Mesenchymal stem cell (in vitro differentiated cells and primary cell): ENCODE measurements at regions not wholly inside any gene's neighbourhood (a gene's known extent, or its start where the extent isn't known, plus 50 kb on each side); places are given as distances from the start of the nearest gene placed in this dataset.

Experiments
- DNase-seq: peaks from one replicate; pipeline ENCODE4 v3.0.0-alpha.2; 2013
- H2AFZ ChIP-seq: one replicate; pipeline ENCODE4 v1.6.1; 2013; ENCODE audit warnings: low read depth, mild to moderate bottlenecking, control low read depth, inconsistent platforms, low read length, moderate library complexity
- H2AK5ac ChIP-seq: 2 replicates; pipeline ENCODE4 v1.6.1; 2013; ENCODE audit warnings: low read length, moderate library complexity, mild to moderate bottlenecking, inconsistent platforms; ENCODE audit not compliant: severe bottlenecking
- H2BK120ac ChIP-seq: one replicate; pipeline ENCODE4 v1.6.1; 2013; ENCODE audit warnings: low read depth, mild to moderate bottlenecking, inconsistent platforms, low read length, moderate library complexity
- H2BK12ac ChIP-seq, 2 experiments: one replicate each; pipeline ENCODE4 v1.6.1; 2013; ENCODE audit warnings: inconsistent platforms in 2 of 2, low read length in 2 of 2, mild to moderate bottlenecking in 2 of 2, moderate library complexity in 2 of 2, control low read depth in 1 of 2
- H2BK15ac ChIP-seq: one replicate; pipeline ENCODE4 v1.6.1; 2013; ENCODE audit warnings: mild to moderate bottlenecking, low read depth, inconsistent platforms; ENCODE audit not compliant: poor library complexity, severe bottlenecking
- H2BK5ac ChIP-seq: 2 replicates; pipeline ENCODE4 v1.6.1; 2013; ENCODE audit warnings: low read depth, mild to moderate bottlenecking, low read length, control low read depth, inconsistent platforms; ENCODE audit not compliant: poor library complexity, severe bottlenecking
- H3K14ac ChIP-seq, 2 experiments: one replicate each; pipeline ENCODE4 v1.6.1; 2013; ENCODE audit warnings: inconsistent platforms in 2 of 2, low read length in 2 of 2, control low read depth in 1 of 2, mild to moderate bottlenecking in 1 of 2, moderate library complexity in 1 of 2
- H3K18ac ChIP-seq, 2 experiments: one replicate each; pipeline ENCODE4 v1.6.1; 2013; ENCODE audit warnings: inconsistent platforms in 2 of 2, low read length in 2 of 2, control low read depth in 1 of 2, low read depth in 1 of 2, mild to moderate bottlenecking in 1 of 2
- H3K23ac ChIP-seq, 2 experiments: one replicate each; pipeline ENCODE4 v1.6.1; 2013; ENCODE audit warnings: inconsistent platforms in 2 of 2, low read length in 2 of 2, mild to moderate bottlenecking in 2 of 2, moderate library complexity in 2 of 2, control low read depth in 1 of 2
- H3K27ac ChIP-seq: 2 replicates; pipeline ENCODE4 v1.5.1; 2013; ENCODE audit warnings: mild to moderate bottlenecking, moderate library complexity, low read length, control low read depth, inconsistent platforms; ENCODE audit not compliant: poor library complexity, severe bottlenecking
- H3K27me3 ChIP-seq, 2 experiments: 2 replicates each; pipeline versions ENCODE4 v1.6.1 to v1.7.0; 2013; ENCODE audit warnings: low read length in 2 of 2, mild to moderate bottlenecking in 2 of 2, moderate library complexity in 2 of 2, control low read depth in 1 of 2, inconsistent platforms in 1 of 2; ENCODE audit not compliant: control insufficient read depth in 1 of 2, insufficient read depth in 1 of 2
- H3K36me3 ChIP-seq, 2 experiments: 2 replicates each; pipeline versions ENCODE4 v1.6.1 to v1.7.0; 2013; ENCODE audit warnings: low read length in 2 of 2, control low read depth in 1 of 2, inconsistent platforms in 1 of 2, low read depth in 1 of 2, mild to moderate bottlenecking in 1 of 2; ENCODE audit not compliant: insufficient read depth in 2 of 2, control insufficient read depth in 1 of 2
- H3K4ac ChIP-seq, 2 experiments: one replicate each; pipeline ENCODE4 v1.6.1; 2013; ENCODE audit warnings: inconsistent platforms in 2 of 2, low read length in 2 of 2, mild to moderate bottlenecking in 2 of 2, moderate library complexity in 2 of 2, control low read depth in 1 of 2, low read depth in 1 of 2
- H3K4me1 ChIP-seq: 2 replicates; pipeline ENCODE4 v1.6.1; 2013; ENCODE audit warnings: low read depth, low read length, control low read depth; ENCODE audit not compliant: control insufficient read depth, insufficient read depth
- H3K4me2 ChIP-seq: 2 replicates; pipeline ENCODE4 v1.6.1; 2013; ENCODE audit warnings: low read length, mild to moderate bottlenecking, inconsistent platforms; ENCODE audit not compliant: poor library complexity, severe bottlenecking
- H3K4me3 ChIP-seq, 2 experiments: 2 replicates each; pipeline versions ENCODE4 v1.5.1 to v1.7.0; 2013; ENCODE audit warnings: low read length in 2 of 2, mild to moderate bottlenecking in 2 of 2, control low read depth in 1 of 2, low read depth in 1 of 2; ENCODE audit not compliant: insufficient read depth in 1 of 2
- H3K79me1 ChIP-seq: replicated peaks from 2 replicates; pipeline ENCODE4 v1.6.1; 2013; ENCODE audit warnings: mild to moderate bottlenecking, control low read depth, low read length, inconsistent platforms; ENCODE audit not compliant: poor library complexity, severe bottlenecking
- H3K9ac ChIP-seq: 2 replicates; pipeline ENCODE4 v1.7.0; 2013; ENCODE audit warnings: mild to moderate bottlenecking, low read length, moderate library complexity
- H3K9me3 ChIP-seq: 2 replicates; pipeline ENCODE4 v1.7.0; 2013; ENCODE audit warnings: mild to moderate bottlenecking, low read length; ENCODE audit not compliant: control insufficient read depth
- H4K8ac ChIP-seq: one replicate; pipeline ENCODE4 v1.6.1; 2013; ENCODE audit warnings: inconsistent platforms, mild to moderate bottlenecking, low read length, moderate library complexity
- H4K91ac ChIP-seq: one replicate; pipeline ENCODE4 v1.6.1; 2013; ENCODE audit warnings: mild to moderate bottlenecking, low read length, inconsistent platforms
- WGBS: methylation state at CpG from one replicate; pipeline ENCODE4 v1.1.7; 2013; ENCODE audit warnings: mixed read lengths; 5-methylcytosine and 5-hydroxymethylcytosine counted together

DNA sequence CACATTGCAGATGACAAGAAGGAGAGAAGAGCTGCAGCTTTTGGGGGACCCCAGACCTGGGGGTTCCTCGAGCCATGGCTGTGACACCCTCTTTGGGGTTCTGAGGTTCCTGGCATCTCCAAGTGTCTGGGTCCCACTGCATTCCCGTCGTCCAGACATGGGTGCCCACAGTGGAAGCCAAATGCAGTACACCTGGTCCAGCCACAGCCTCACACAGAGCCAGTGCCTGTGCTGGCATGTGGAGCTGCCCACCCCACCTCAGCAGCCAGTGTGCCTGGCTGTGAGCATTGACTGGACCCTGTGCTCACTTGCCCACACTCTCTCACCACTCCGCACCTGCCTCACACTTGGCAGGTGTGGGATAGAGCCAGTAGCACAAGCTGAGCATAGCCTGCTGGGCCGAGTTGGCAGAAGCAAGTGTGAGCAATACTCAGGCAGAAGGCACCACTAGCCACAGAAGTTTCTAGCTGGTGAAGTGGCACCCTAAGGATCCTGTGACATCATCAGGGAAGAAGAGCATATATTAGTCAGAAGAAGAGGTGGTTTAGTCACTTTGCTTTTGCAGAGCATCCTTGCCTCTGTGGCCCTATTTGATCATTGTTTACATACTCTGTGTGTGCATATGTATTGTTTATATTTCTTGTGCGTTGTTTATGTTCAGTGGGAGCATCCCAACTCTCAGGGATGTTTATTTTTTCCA, 65.0 kb upstream of the MAGEB2 start:
- H4K91ac ChIP-seq: peak overlapping the region; percentile 92
- H3K14ac ChIP-seq: peak overlapping the region in 1 of 2 experiments; percentile 18
- H2BK12ac ChIP-seq: peak overlapping the region in 1 of 2 experiments; percentile 89
- DNase-seq: peak; percentile 70
- no peak overlapping the region for H2AK5ac ChIP-seq
- no peak overlapping the region for H3K4me2 ChIP-seq
- no peak overlapping the region for H2BK5ac ChIP-seq
- WGBS: 84% methylated on average over 5 of the region's 6 CpGs
- no peak overlapping the region for H3K27ac ChIP-seq
- peaks cover 0 to 30% of the 10 kb centered on the region in 2 experiments for H3K27me3 ChIP-seq
- H3K18ac ChIP-seq: peak overlapping the region; percentile 62 to 88
- H3K9ac ChIP-seq: no peak overlapping the region
- no peak overlapping the region for H3K4ac ChIP-seq
- no peak overlapping the region for H2BK15ac ChIP-seq
- no peaks in the 10 kb centered on the region for H3K9me3 ChIP-seq
- H4K8ac ChIP-seq: no peak overlapping the region
- H3K4me3 ChIP-seq: no peak overlapping the region
- H3K79me1 ChIP-seq: no peaks in the 10 kb centered on the region
- H3K4me1 ChIP-seq: peaks cover 8% of the 10 kb centered on the region
- H2AFZ ChIP-seq: no peak overlapping the region
- no peaks in the 10 kb centered on the region for H3K36me3 ChIP-seq
- H2BK120ac ChIP-seq: peak overlapping the region; percentile 5
- H3K23ac ChIP-seq: no peak overlapping the region

DNA sequence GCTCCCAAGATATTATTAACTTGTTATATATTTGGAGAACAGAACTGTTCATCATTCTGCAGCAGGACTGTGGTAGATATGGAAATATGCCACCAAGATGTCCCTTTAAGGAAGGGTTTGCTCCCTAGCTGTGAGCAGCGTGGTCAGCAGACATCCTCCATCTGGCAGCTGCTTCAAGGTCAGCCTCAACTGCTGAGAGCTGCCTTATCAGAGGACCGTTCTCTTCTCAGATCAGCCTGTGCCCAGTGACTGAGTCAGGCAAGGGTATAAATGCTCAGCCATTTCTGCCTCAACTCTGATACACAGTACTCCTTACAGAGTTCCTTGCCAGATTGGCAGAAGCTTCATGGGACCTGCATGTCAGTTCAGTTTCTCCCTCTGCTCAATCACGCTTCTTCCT, 63.4 kb upstream of the MAGEB2 start:
- H3K27me3 ChIP-seq: peaks cover 0 to 17% of the 10 kb centered on the region in 2 experiments
- no peak overlapping the region for H3K14ac ChIP-seq
- H4K8ac ChIP-seq: no peak overlapping the region
- no peak overlapping the region for H2AK5ac ChIP-seq
- H3K4me1 ChIP-seq: peaks cover 8% of the 10 kb centered on the region
- H2AFZ ChIP-seq: no peak overlapping the region
- H2BK5ac ChIP-seq: no peak overlapping the region
- WGBS: 82% methylated on average over 3 of the region's 3 CpGs
- no peaks in the 10 kb centered on the region for H3K79me1 ChIP-seq
- H2BK120ac ChIP-seq: no peak overlapping the region
- no peak for DNase-seq
- no peak overlapping the region for H3K27ac ChIP-seq
- H3K4me3 ChIP-seq: no peak overlapping the region
- no peak overlapping the region for H4K91ac ChIP-seq
- peak overlapping the region in 1 of 2 experiments; percentile 89 for H2BK12ac ChIP-seq
- H3K23ac ChIP-seq: no peak overlapping the region
- no peak overlapping the region for H3K4ac ChIP-seq
- peak overlapping the region in 1 of 2 experiments; percentile 73 for H3K18ac ChIP-seq
- no peaks in the 10 kb centered on the region for H3K36me3 ChIP-seq
- no peak overlapping the region for H3K9ac ChIP-seq
- H3K9me3 ChIP-seq: no peaks in the 10 kb centered on the region
- H3K4me2 ChIP-seq: no peak overlapping the region
- no peak overlapping the region for H2BK15ac ChIP-seq

- no peak overlapping the region for H3K23ac ChIP-seq
- peak overlapping the region; percentile 5 to 21 for H3K18ac ChIP-seq
- no peak overlapping the region for H3K4me3 ChIP-seq
- peak overlapping the region; percentile 65 for H3K27ac ChIP-seq
- H3K27me3 ChIP-seq: peaks cover 0 to 9% of the 10 kb centered on the region in 2 experiments
- H3K14ac ChIP-seq: no peak overlapping the region
- H3K36me3 ChIP-seq: no peaks in the 10 kb centered on the region
- H2BK15ac ChIP-seq: no peak overlapping the region
- no peaks in the 10 kb centered on the region for H3K79me1 ChIP-seq
- peak overlapping the region in 1 of 2 experiments; percentile 52 for H2BK12ac ChIP-seq
- H3K9me3 ChIP-seq: no peaks in the 10 kb centered on the region
- no peak overlapping the region for H2AK5ac ChIP-seq
- H3K4ac ChIP-seq: no peak overlapping the region
- H3K4me1 ChIP-seq: peaks cover 8% of the 10 kb centered on the region
- H2BK120ac ChIP-seq: no peak overlapping the region
- no peak overlapping the region for H4K8ac ChIP-seq
- no peak overlapping the region for H4K91ac ChIP-seq
- no peak overlapping the region for H2AFZ ChIP-seq
- DNase-seq: no peak
- H2BK5ac ChIP-seq: no peak overlapping the region
- no peak overlapping the region for H3K9ac ChIP-seq
- 74% methylated on average over 5 of the region's 7 CpGs for WGBS
- no peak overlapping the region for H3K4me2 ChIP-seq
Measured at GRCh38 chrX:30153175-30153880, 62.0 kb upstream of the MAGEB2 start.

GRCh38 chrX:30153881-30154260, 61.5 kb upstream of the MAGEB2 start:
- no peak overlapping the region for H4K8ac ChIP-seq
- 69% methylated on average over 3 of the region's 4 CpGs for WGBS
- no peak overlapping the region for H2AFZ ChIP-seq
- H2AK5ac ChIP-seq: no peak overlapping the region
- no peaks in the 10 kb centered on the region for H3K9me3 ChIP-seq
- no peak overlapping the region for H4K91ac ChIP-seq
- no peak overlapping the region for H2BK120ac ChIP-seq
- H3K23ac ChIP-seq: no peak overlapping the region
- no peak overlapping the region for H2BK15ac ChIP-seq
- H3K4me2 ChIP-seq: no peak overlapping the region
- H3K4me1 ChIP-seq: peaks cover 8% of the 10 kb centered on the region
- no peak overlapping the region for H3K4me3 ChIP-seq
- no peak overlapping the region for H3K9ac ChIP-seq
- no peak overlapping the region for H2BK5ac ChIP-seq
- H3K27ac ChIP-seq: peak overlapping the region; percentile 69
- no peaks in the 10 kb centered on the region for H3K79me1 ChIP-seq
- no peaks in the 10 kb centered on the region for H3K36me3 ChIP-seq
- no peak overlapping the region for H3K4ac ChIP-seq
- peak; percentile 58 for DNase-seq
- H2BK12ac ChIP-seq: no peak overlapping the region
- H3K18ac ChIP-seq: no peak overlapping the region
- no peak overlapping the region for H3K14ac ChIP-seq
- H3K27me3 ChIP-seq: peaks cover 0 to 4% of the 10 kb centered on the region in 2 experiments
